VCaP (cell line): ENCODE measurements at regions not wholly inside any gene's neighbourhood (a gene's known extent, or its start where the extent isn't known, plus 50 kb on each side); places are given as distances from the start of the nearest gene placed in this dataset.

Experiments
- H3K27ac ChIP-seq: fragments of 450-650 bp; 2 replicates; pipeline ENCODE4 v1.5.1; 2017
- CTCF ChIP-seq: fragments of 450-650 bp; conservative IDR thresholded peaks from 2 replicates; pipeline ENCODE4 v1.5.1; 2017; ENCODE audit warnings: mild to moderate bottlenecking, moderate library complexity

GRCh38 chrX:137425273-137425902, 140.5 kb upstream of the ZIC3 start:
- TF ChIP-seq CTCF, result no peak
- H3K27ac ChIP-seq, result no peak overlapping the region

- no peak overlapping the region for H3K27ac ChIP-seq
- TF ChIP-seq CTCF, result no peak
Measured at GRCh38 chrX:137424679-137425078, 141.2 kb upstream of the ZIC3 start.

GRCh38 chrX:137423241-137423640, 142.7 kb upstream of the ZIC3 start:
- H3K27ac ChIP-seq, result no peak overlapping the region
- TF ChIP-seq CTCF, result no peak

- peak overlapping the region; percentile 83 for H3K27ac ChIP-seq
Measured at GRCh38 chrX:137418086-137418485, 147.8 kb upstream of the ZIC3 start.

GRCh38 chrX:137413190-137413589, 152.7 kb upstream of the ZIC3 start:
- TF ChIP-seq CTCF, result no peak
- no peak overlapping the region for H3K27ac ChIP-seq

More at GRCh38 chrX:137418086-137418485, 147.8 kb upstream of the ZIC3 start:
- no peak for TF ChIP-seq CTCF

GRCh38 chrX:137405449-137406140, 160.3 kb upstream of the ZIC3 start:
- no peak for TF ChIP-seq CTCF
- no peak overlapping the region for H3K27ac ChIP-seq

- TF ChIP-seq CTCF, result no peak
- H3K27ac ChIP-seq, result no peak overlapping the region
Measured at GRCh38 chrX:137401092-137401491, 164.8 kb upstream of the ZIC3 start.
